HG02840 (cell line): ENCODE measurements at regions not wholly inside any gene's neighbourhood (a gene's known extent, or its start where the extent isn't known, plus 50 kb on each side); places are given as distances from the start of the nearest gene placed in this dataset.
"Not testable (repeated sequence)": the region's sequence is repeated elsewhere in the genome, so short reads cannot be mapped to it uniquely, and the experiment has no call there.

ENCODE experiments used
- ATAC-seq: cut with Tn5 transposase; IDR thresholded peaks from one replicate; pipeline ENCODE4 v1.9.1; 2021; ENCODE audit warnings: mild to moderate bottlenecking, moderate library complexity, moderate number of reproducible peaks; ENCODE audit not compliant: unreplicated experiment, low FRiP score

DNA sequence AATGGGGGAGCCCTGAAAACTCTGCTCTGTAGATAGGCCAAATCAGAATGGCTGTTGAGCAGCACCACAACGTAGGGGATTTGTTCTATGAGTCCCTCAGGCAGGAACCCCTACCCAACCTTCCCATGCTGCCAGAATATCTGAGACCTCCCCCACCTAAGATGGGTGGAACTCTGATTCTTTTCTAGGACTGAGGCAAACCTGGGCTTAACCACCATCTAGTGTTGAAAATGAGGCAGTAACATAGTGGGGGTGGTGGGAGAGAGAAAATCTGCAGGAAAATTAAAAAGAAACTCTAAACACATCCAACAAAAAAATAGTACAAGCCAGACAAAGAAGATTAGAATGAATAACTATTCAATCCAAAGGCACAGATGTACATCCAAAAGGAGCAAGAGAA is 228.4 kb downstream of the ATPSCKMT start:
- ATAC-seq = no peak

DNA sequence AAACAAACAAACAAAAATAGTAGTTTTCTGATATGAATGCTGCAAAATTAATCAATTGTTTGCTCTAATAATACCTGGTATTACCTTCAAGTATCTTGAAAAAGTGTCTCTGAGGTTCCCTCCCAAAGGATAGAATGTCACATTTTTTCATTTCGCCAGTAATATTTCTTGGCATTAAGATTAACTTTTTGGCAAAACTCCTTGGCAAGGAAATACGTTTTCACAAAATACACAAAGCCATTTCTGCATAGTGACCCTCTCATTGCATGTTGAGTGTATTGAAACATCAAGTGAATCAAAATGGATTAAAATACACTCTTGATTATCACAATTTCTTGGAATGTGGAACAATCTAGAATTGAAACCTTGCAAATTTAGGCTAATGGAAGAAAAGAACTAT is 230.5 kb downstream of the ATPSCKMT start:
- ATAC-seq = no peak

- ATAC-seq = no peak
Measured at GRCh38 chr5:10018201-10019069, 231.3 kb downstream of the ATPSCKMT start.

DNA sequence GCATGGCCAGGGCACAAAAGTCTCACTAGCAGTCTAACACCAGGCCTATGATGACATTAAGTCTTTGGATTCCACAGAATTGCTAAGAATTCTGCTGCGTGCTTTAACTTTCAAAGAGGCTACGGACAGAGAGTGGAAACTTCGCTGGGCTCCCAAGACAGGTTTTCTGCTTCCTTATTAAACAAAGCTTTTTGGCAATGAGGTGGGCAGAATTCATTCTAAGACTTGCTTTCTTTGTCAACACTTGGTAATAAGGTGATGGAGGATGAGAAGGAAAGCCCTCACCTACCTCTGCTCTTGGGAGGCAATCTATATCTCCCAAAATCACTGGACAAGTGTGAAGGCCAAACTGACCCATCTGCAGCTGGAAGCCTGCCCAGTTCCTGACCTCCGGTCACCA is 231.9 kb downstream of the ATPSCKMT start:
- ATAC-seq = no peak

GRCh38 chr5:10016559-10016958 is 233.1 kb downstream of the ATPSCKMT start:
- not testable (repeated sequence) for ATAC-seq

- not testable (repeated sequence) for ATAC-seq
Measured at GRCh38 chr5:10015681-10016080, 234.0 kb downstream of the ATPSCKMT start.

- ATAC-seq = no peak
Measured at GRCh38 chr5:10009802-10010201, 239.9 kb downstream of the ATPSCKMT start.

- ATAC-seq = no peak
Measured at GRCh38 chr5:9987101-9987500, 262.6 kb downstream of the ATPSCKMT start.

DNA sequence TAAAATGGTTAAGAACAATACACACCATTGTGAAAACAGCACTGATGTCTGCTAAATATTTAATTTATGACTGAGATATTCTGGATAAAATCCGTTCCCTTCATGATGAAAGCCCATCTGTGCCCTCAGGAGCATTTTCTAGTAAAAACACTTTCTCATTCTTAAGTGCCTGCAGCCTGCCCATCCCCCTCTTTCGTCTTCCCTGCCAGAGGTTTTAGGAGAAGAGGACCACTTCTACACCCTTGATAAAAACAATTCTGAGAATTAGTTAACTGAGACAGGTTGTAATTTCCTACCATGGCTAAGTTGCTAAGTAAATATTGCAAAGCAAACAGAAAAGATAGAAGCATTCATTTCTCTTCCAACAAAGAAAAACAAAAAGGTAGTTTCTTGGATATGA is 272.6 kb downstream of the ATPSCKMT start:
- ATAC-seq = no peak

GRCh38 chr5:9976621-9977020 is 273.1 kb downstream of the ATPSCKMT start:
- ATAC-seq = no peak

DNA sequence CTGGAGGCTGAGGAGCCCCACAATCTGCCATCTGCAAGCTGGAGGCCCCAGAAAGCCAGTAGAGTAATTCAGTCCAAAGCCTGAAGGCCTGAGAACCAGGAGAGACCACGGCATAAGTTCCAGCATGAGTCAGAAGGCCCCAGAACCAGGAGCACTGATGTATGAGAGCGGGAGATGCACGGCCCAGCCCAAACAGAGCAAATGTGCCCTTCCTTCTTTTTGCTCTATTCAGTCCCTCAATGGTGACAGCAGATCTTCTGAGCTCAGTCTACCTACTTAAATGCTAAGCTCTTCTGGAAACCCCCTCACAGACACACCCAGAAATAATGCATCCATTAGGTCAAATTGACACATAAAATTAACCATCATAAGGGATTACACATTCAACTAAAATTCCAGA is 277.6 kb downstream of the ATPSCKMT start:
- ATAC-seq = no peak

- no peak for ATAC-seq
Measured at GRCh38 chr5:9971301-9971700, 278.4 kb downstream of the ATPSCKMT start.

- ATAC-seq = no peak
Measured at GRCh38 chr5:9958914-9959313, 290.8 kb downstream of the ATPSCKMT start.

- no peak for ATAC-seq
Measured at GRCh38 chr5:9957214-9957613, 292.5 kb downstream of the ATPSCKMT start.

DNA sequence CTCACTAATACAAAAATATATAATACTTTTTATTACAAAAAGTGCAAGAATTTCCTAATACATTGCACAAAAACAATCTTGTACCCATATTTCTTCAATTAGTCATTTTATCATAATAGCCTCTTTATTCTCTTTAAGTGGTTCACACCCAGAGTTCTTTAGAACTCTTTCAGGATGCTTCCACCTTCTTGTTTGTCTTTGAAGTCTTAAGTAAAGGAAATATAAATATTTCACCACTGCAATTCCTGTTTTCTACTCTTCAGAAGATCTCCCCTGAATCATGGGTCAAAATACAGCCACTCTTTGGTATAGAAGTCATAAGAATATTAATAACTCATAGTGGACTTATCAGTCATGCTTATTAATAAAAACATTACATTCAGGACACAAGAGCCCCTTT is 293.0 kb downstream of the ATPSCKMT start:
- no peak for ATAC-seq

GRCh38 chr5:9955586-9955985 is 294.1 kb downstream of the ATPSCKMT start:
- no peak for ATAC-seq

DNA sequence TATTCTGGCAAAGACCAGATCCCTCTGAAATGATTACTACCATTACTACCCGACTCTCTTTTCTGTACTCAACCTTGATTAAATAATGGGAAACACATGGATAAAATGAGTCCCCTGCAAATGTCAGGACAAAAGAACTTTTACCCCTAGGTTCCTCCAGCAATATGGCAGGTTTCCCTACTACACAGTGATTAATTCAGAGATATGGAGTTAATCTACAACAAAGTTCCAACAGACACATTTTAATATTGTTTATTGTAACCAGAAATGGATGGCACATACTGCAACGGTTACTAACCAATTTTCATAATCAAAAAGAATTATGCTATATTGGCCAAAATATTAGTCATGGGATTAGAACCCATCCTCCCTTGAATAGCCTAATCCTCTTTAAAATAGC is 294.8 kb downstream of the ATPSCKMT start:
- no peak for ATAC-seq

- no peak for ATAC-seq
Measured at GRCh38 chr5:9953691-9954090, 296.0 kb downstream of the ATPSCKMT start.

DNA sequence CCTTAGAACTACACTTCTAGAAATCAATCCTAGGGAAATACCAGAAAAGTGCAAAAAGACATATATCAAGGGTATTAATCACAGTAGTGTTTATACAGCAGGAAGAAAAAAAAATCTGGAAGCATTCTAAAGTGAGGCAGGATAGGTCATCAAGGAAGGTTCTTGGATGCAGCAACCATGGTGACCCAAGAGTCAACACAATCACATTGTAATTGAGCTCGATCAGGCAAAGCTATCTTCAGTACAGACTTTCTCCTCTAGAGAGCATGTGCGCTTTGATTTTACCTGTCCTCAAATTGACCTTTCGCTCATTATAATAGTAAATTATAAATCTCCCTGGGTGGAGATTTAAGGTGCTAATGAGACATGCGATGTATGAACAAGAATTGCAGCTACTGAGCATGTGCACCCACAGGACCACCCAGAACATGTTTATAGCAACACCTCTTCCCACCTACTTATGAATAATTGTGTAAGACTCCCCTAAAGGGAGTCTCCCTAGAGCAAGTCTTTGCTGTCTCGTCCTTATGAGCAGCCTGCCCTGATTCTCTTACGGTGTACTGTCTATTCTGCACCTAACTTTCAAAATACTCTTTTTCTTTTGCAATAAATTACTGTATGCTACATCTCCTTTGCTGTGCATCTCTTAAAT is 297.7 kb downstream of the ATPSCKMT start:
- ATAC-seq = no peak

- ATAC-seq = no peak
Measured at GRCh38 chr5:9947944-9948343, 301.7 kb downstream of the ATPSCKMT start.

GRCh38 chr5:9947225-9947714 is 302.4 kb downstream of the ATPSCKMT start:
- ATAC-seq = no peak

- no peak for ATAC-seq
Measured at GRCh38 chr5:9932770-9933169, 302.6 kb upstream of the TAS2R1 start.
